ENCODE measurements at regions not wholly inside any gene's neighbourhood (a gene's known extent, or its start where the extent isn't known, plus 50 kb on each side); places are given as distances from the start of the nearest gene placed in this dataset.

- H3K4me3 Mint-ChIP-seq (ENCODE audit: unreplicated experiment) = no peak overlapping the region
- Histone ChIP-seq H3K9me3 (ENCODE audit: insufficient read depth, low read depth, low read length) (no peaks in the 10 kb centered on the region), H3K27ac (ENCODE audit: low read depth, low read length) (no peak overlapping the region), H2AFZ (ENCODE audit: low read depth, low read length) (no peak overlapping the region), H3K4me1 (ENCODE audit: insufficient read depth, low read length) (no peaks in the 10 kb centered on the region), H4K20me1 (ENCODE audit: insufficient read depth, low read length) (no peaks in the 10 kb centered on the region), H3K9ac (ENCODE audit: low read length) (no peak overlapping the region), H3K79me2 (ENCODE audit: insufficient read depth, low read length) (no peaks in the 10 kb centered on the region), H3K4me2 (ENCODE audit: low read length) (no peak overlapping the region), H3K36me3 (ENCODE audit: insufficient read depth, low read length) (no peaks in the 10 kb centered on the region), H3K4me3 (ENCODE audit: insufficient read depth, low read depth, low read length) (no peak overlapping the region), H3K27me3 (ENCODE audit: insufficient read depth, low read length) (peaks cover 7% of the 10 kb centered on the region)
- TF ChIP-seq EZH2 (IDR thresholded peaks at IDR 0.05; ENCODE audit: insufficient read depth, low read length) = no peak
- no peak for TF ChIP-seq CTCF (IDR thresholded peaks at IDR 0.05; ENCODE audit: insufficient read depth, low read depth, low read length)
- no peak overlapping the region for H3K27ac Mint-ChIP-seq (ENCODE audit: unreplicated experiment)
- H3K4me1 Mint-ChIP-seq (ENCODE audit: low read depth, unreplicated experiment) = no peaks in the 10 kb centered on the region
- no peaks in the 10 kb centered on the region for H3K9me3 Mint-ChIP-seq (ENCODE audit: unreplicated experiment)
- H3K27me3 Mint-ChIP-seq (ENCODE audit: low read depth, unreplicated experiment) = peaks cover 5% of the 10 kb centered on the region
- FAIRE-seq (no peak), DNase-seq (ENCODE audit: low read depth) (no peak)
- no peaks in the 10 kb centered on the region for H3K36me3 Mint-ChIP-seq (ENCODE audit: low read depth, unreplicated experiment)
Measured at GRCh38 chr5:38086777-38087176, 171.6 kb upstream of the EGFLAM start.

- Histone ChIP-seq H3K4me2 (ENCODE audit: low read length) (no peak overlapping the region), H3K9me3 (ENCODE audit: insufficient read depth, low read depth, low read length) (no peaks in the 10 kb centered on the region), H3K4me3 (ENCODE audit: insufficient read depth, low read depth, low read length) (no peak overlapping the region), H3K79me2 (ENCODE audit: insufficient read depth, low read length) (no peaks in the 10 kb centered on the region), H3K27ac (ENCODE audit: low read depth, low read length) (no peak overlapping the region), H4K20me1 (ENCODE audit: insufficient read depth, low read length) (no peaks in the 10 kb centered on the region), H2AFZ (ENCODE audit: low read depth, low read length) (no peak overlapping the region), H3K27me3 (ENCODE audit: insufficient read depth, low read length) (peaks cover 7% of the 10 kb centered on the region), H3K36me3 (ENCODE audit: insufficient read depth, low read length) (no peaks in the 10 kb centered on the region), H3K4me1 (ENCODE audit: insufficient read depth, low read length) (no peaks in the 10 kb centered on the region), H3K9ac (ENCODE audit: low read length) (no peak overlapping the region)
- Mint-ChIP-seq H3K27me3 (ENCODE audit: low read depth, unreplicated experiment) (peaks cover 10% of the 10 kb centered on the region), H3K27ac (ENCODE audit: unreplicated experiment) (no peak overlapping the region), H3K9me3 (ENCODE audit: unreplicated experiment) (peaks cover 2% of the 10 kb centered on the region), H3K36me3 (ENCODE audit: low read depth, unreplicated experiment) (no peaks in the 10 kb centered on the region), H3K4me1 (ENCODE audit: low read depth, unreplicated experiment) (peaks cover 4% of the 10 kb centered on the region), H3K4me3 (ENCODE audit: unreplicated experiment) (no peak overlapping the region)
- no peak for TF ChIP-seq CTCF (IDR thresholded peaks at IDR 0.05; ENCODE audit: insufficient read depth, low read depth, low read length)
- no peak for TF ChIP-seq EZH2 (IDR thresholded peaks at IDR 0.05; ENCODE audit: insufficient read depth, low read length)
- FAIRE-seq (no peak), DNase-seq (ENCODE audit: low read depth) (no peak)
Measured at GRCh38 chr5:38079620-38080402, 178.5 kb upstream of the EGFLAM start.

- FAIRE-seq (no peak), DNase-seq (ENCODE audit: low read depth) (peak; percentile 36)
- no peaks in the 10 kb centered on the region for H3K36me3 Mint-ChIP-seq (ENCODE audit: low read depth, unreplicated experiment)
- H4K20me1 ChIP-seq (ENCODE audit: insufficient read depth, low read length) = no peaks in the 10 kb centered on the region
- H3K9ac ChIP-seq (ENCODE audit: low read length) = no peak overlapping the region
- no peaks in the 10 kb centered on the region for H3K79me2 ChIP-seq (ENCODE audit: insufficient read depth, low read length)
- TF ChIP-seq EZH2 (IDR thresholded peaks at IDR 0.05; ENCODE audit: insufficient read depth, low read length) (no peak), CTCF (IDR thresholded peaks at IDR 0.05; ENCODE audit: insufficient read depth, low read depth, low read length) (no peak)
- peaks cover 7% of the 10 kb centered on the region for H3K27me3 Mint-ChIP-seq (ENCODE audit: low read depth, unreplicated experiment)
- H2AFZ ChIP-seq (ENCODE audit: low read depth, low read length) = no peak overlapping the region
- no peak overlapping the region for H3K4me2 ChIP-seq (ENCODE audit: low read length)
- no peak overlapping the region for H3K27ac ChIP-seq (ENCODE audit: low read depth, low read length)
- H3K36me3 ChIP-seq (ENCODE audit: insufficient read depth, low read length) = no peaks in the 10 kb centered on the region
- peak overlapping the region; percentile 23 for H3K27ac Mint-ChIP-seq (ENCODE audit: unreplicated experiment)
- H3K4me3 Mint-ChIP-seq (ENCODE audit: unreplicated experiment) = no peak overlapping the region
- H3K4me3 ChIP-seq (ENCODE audit: insufficient read depth, low read depth, low read length) = no peak overlapping the region
- peaks cover 4% of the 10 kb centered on the region for H3K4me1 Mint-ChIP-seq (ENCODE audit: low read depth, unreplicated experiment)
- peaks cover 3% of the 10 kb centered on the region for H3K27me3 ChIP-seq (ENCODE audit: insufficient read depth, low read length)
- H3K9me3 ChIP-seq (ENCODE audit: insufficient read depth, low read depth, low read length) = no peaks in the 10 kb centered on the region
- H3K9me3 Mint-ChIP-seq (ENCODE audit: unreplicated experiment) = peaks cover 2% of the 10 kb centered on the region
- H3K4me1 ChIP-seq (ENCODE audit: insufficient read depth, low read length) = no peaks in the 10 kb centered on the region
Measured at GRCh38 chr5:38078161-38078560, 180.2 kb upstream of the EGFLAM start.
